GM12878 (cell line): ENCODE measurements at regions not wholly inside any gene's neighbourhood (a gene's known extent, or its start where the extent isn't known, plus 50 kb on each side); places are given as distances from the start of the nearest gene placed in this dataset.

ENCODE experiments used
- ATAC-seq: fragments of 200-7000 bp; cut with Tn5 transposase; 3 replicates; pipeline ENCODE4 v1.9.1; 2020; ENCODE audit warnings: mild to moderate bottlenecking, moderate library complexity
- BruUV-seq: library from RNA; stranded (reverse); fragments of 400-500 nt; replicated peaks from 2 replicates; lab custom pipeline; 2021; lab: Mats Ljungman, UMichigan
- CTCF ChIA-PET: fragments of 300-600 bp; sonication (Branson Sonifier 250); formaldehyde crosslinking; extraction: SDS; loops from one replicate; lab custom pipeline; 2021; ENCODE audit warnings: inconsistent platforms; lab: Yijun Ruan, JAX
- POLR2A ChIA-PET: fragments of 350-600 bp; formaldehyde crosslinking; extraction: SDS; loops from one replicate; lab custom pipeline; 2021; ENCODE audit warnings: inconsistent platforms; lab: Charles Lee
- RAD21 ChIA-PET: fragments of 300-600 bp; sonication (Branson Sonifier 250); formaldehyde crosslinking; loops from one replicate; lab custom pipeline; 2023; ENCODE audit warnings: antibody characterized with exemption; ENCODE audit not compliant: unreplicated experiment; lab: Charles Lee
- SMC1A ChIA-PET: fragments of 300-600 bp; sonication (Branson Sonifier 250); formaldehyde crosslinking; loops from one replicate; lab custom pipeline; 2023; ENCODE audit not compliant: unreplicated experiment, uncharacterized antibody; lab: Charles Lee
- DNase-seq: peaks from one replicate; pipeline ENCODE4 v3.0.0-alpha.2; 2011; ENCODE audit warnings: low read depth, low spot score
- FAIRE-seq: peaks from 3 replicates; lab custom pipeline; 2011; peaks lifted over from hg19 to GRCh38; lab: Jason Lieb, UNC
- H2AFZ ChIP-seq: 2 replicates; pipeline ENCODE4 v1.6.0; 2011; ENCODE audit warnings: low read depth, low read length, control low read depth; ENCODE audit not compliant: control insufficient read depth
- H3K27ac ChIP-seq: 2 replicates; pipeline ENCODE4 v1.5.1; 2011; ENCODE audit warnings: control low read depth; ENCODE audit not compliant: control insufficient read depth, insufficient read depth
- H3K27me3 ChIP-seq, 2 experiments: replicated peaks in 1 of 2; 2 replicates each; pipeline versions ENCODE4 v1.6.0 to v1.6.1; 2011; ENCODE audit warnings: low read length in 1 of 2; ENCODE audit not compliant: control insufficient read depth in 2 of 2, insufficient read depth in 2 of 2
- H3K36me3 ChIP-seq, 2 experiments: 2 replicates each; pipeline ENCODE4 v1.5.1; 2011; ENCODE audit warnings: low read length in 1 of 2; ENCODE audit not compliant: control insufficient read depth in 2 of 2, insufficient read depth in 2 of 2
- H3K4me1 ChIP-seq: 2 replicates; pipeline ENCODE4 v1.6.1; 2011; ENCODE audit warnings: mild to moderate bottlenecking, low read length, moderate library complexity, mixed read lengths; ENCODE audit not compliant: control insufficient read depth, insufficient read depth
- H3K4me2 ChIP-seq: 2 replicates; pipeline ENCODE4 v1.6.0; 2011; ENCODE audit warnings: control low read depth; ENCODE audit not compliant: control insufficient read depth, insufficient read depth
- H3K4me3 ChIP-seq: fragments of 200-600 bp; sonication (generic); 2 replicates; pipeline ENCODE4 v1.5.1; 2016
- H3K79me2 ChIP-seq: 2 replicates; pipeline ENCODE4 v1.6.0; 2011; ENCODE audit warnings: low read length; ENCODE audit not compliant: control insufficient read depth, insufficient read depth
- H3K9ac ChIP-seq: 2 replicates; pipeline ENCODE4 v1.8.0; 2011; ENCODE audit warnings: low read length, control low read depth, mixed read lengths; ENCODE audit not compliant: control insufficient read depth, insufficient read depth
- H3K9me3 ChIP-seq: replicated peaks from 3 replicates; pipeline ENCODE4 v1.5.1; 2011; ENCODE audit warnings: mild to moderate bottlenecking, low read length; ENCODE audit not compliant: control insufficient read depth, insufficient read depth
- H4K20me1 ChIP-seq: 2 replicates; pipeline ENCODE4 v1.6.0; 2011; ENCODE audit not compliant: control insufficient read depth, insufficient read depth
- ATF7 ChIP-seq: fragments of 450-650 bp; IDR thresholded peaks from 2 replicates; pipeline ENCODE4 v1.6.1; 2016; ENCODE audit warnings: low read depth, mild to moderate bottlenecking
- BHLHE40 ChIP-seq, 2 experiments: fragments of 450-650 bp in 1 of 2; IDR thresholded peaks; 2 replicates each; pipeline ENCODE4 v1.6.1; 2011 to 2017; ENCODE audit warnings: low read depth in 2 of 2, borderline replicate concordance in 1 of 2, improper control_type of control experiment in 1 of 2, low read length in 1 of 2, mild to moderate bottlenecking in 1 of 2
- CBX3 ChIP-seq: fragments of 200-600 bp; sonication (generic); IDR thresholded peaks from 2 replicates; pipeline ENCODE4 v1.6.1; 2016; ENCODE audit warnings: low read depth, borderline replicate concordance
- MLLT1 ChIP-seq: fragments of 450-650 bp; IDR thresholded peaks from 2 replicates; pipeline ENCODE4 v1.6.1; 2016; ENCODE audit warnings: mild to moderate bottlenecking
- RBBP5 ChIP-seq: fragments of 200-600 bp; sonication (generic); conservative IDR thresholded peaks from 2 replicates; pipeline ENCODE4 v1.6.1; 2016
- SIN3A ChIP-seq: IDR thresholded peaks from 2 replicates; pipeline ENCODE4 v1.6.1; 2012; ENCODE audit warnings: low read depth, low read length, improper control_type of control experiment
- WGBS: methylation state at CpG from one replicate; pipeline ENCODE4 v1.1.6; 2016; ENCODE audit warnings: low lambda C conversion rate; ENCODE audit not compliant: insufficient replicate concordance, insufficient coverage; ENCODE audit errors: missing lambda C conversion rate; 5-methylcytosine and 5-hydroxymethylcytosine counted together
- in situ Hi-C: fragments of 300-500 bp; cut with MboI; formaldehyde crosslinking; loops from 9 replicates; pipeline ENCODE4 v1.14.3; 2018; ENCODE audit warnings: mixed read lengths
- intact Hi-C: fragments of 100-400 bp; cut with micrococcal nuclease; formaldehyde crosslinking; loops from one replicate; pipeline ENCODE4 v1.14.2; 2022; ENCODE audit not compliant: unreplicated experiment
- TF ChIP-seq, protein P1 (sequence below): fragments of 450-650 bp; IDR thresholded peaks from 2 replicates; pipeline ENCODE4 v1.6.1; 2017; ENCODE audit warnings: borderline replicate concordance
- TF ChIP-seq, protein P2 (sequence below): IDR thresholded peaks from 2 replicates; pipeline ENCODE4 v1.6.1; 2011; ENCODE audit warnings: borderline replicate concordance, low read depth, mild to moderate bottlenecking, moderate library complexity, mixed read lengths, low read length; ENCODE audit not compliant: insufficient read depth; ENCODE audit errors: extremely low read length
- TF ChIP-seq, protein P3 (sequence below): fragments of 450-650 bp; IDR thresholded peaks from 2 replicates; pipeline ENCODE4 v1.6.1; 2018; ENCODE audit warnings: mild to moderate bottlenecking, low read depth, moderate library complexity; ENCODE audit not compliant: partially characterized antibody

DNA sequence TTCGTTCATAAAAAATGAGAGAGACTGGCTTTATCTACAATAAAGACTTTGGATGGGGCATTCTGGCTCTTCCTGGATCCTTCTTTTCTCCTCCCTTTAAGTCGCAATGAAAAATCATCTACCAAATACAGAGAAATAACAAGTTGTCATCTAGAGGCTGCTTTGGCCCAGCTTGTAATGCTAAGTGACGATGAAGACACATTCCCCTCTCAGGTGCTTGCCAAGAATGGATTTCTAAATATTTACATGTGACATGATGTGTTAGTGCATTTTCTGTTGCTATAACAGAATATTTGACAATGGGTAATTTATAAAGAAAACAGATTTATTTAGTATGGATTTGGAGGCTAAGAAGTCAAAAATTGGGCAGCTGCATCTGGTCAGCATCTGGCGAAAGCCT lies 308.6 kb upstream of the NPVF start (continued):
- no peak for TF ChIP-seq MLLT1

GRCh38 chr7:25537662-25538375 lies 309.5 kb upstream of the NPVF start:
- Histone ChIP-seq H3K27me3 (no peaks in the 10 kb centered on the region), H3K9ac (no peak overlapping the region), H3K79me2 (no peaks in the 10 kb centered on the region), H3K27ac (no peak overlapping the region), H3K36me3 (no peaks in the 10 kb centered on the region), H3K4me1 (no peaks in the 10 kb centered on the region), H3K4me2 (no peak overlapping the region), H4K20me1 (no peaks in the 10 kb centered on the region), H3K9me3 (no peaks in the 10 kb centered on the region), H2AFZ (no peak overlapping the region), H3K4me3 (no peak overlapping the region)
- intact Hi-C loops = no loop called here
- CTCF ChIA-PET = interaction anchor here (1.3 to 1.4 kb wide), 2 partner anchors 28 to 29 kb away, joined by 3 to 4 read pairs; no protein-coding TSS in a partner anchor
- no peak for FAIRE-seq
- WGBS = 0% methylated on average over 3 of the region's 3 CpGs
- SMC1A ChIA-PET = no interaction called here
- in situ Hi-C loops = no loop called here
- no peak for TF ChIP-seq RBBP5
- TF ChIP-seq BHLHE40 (IDR thresholded peaks at IDR 0.05; ENCODE audit: borderline replicate concordance in 1 of 2, low read depth in 2 of 2, low read length in 1 of 2) = no peak
- TF ChIP-seq, protein P1, sequence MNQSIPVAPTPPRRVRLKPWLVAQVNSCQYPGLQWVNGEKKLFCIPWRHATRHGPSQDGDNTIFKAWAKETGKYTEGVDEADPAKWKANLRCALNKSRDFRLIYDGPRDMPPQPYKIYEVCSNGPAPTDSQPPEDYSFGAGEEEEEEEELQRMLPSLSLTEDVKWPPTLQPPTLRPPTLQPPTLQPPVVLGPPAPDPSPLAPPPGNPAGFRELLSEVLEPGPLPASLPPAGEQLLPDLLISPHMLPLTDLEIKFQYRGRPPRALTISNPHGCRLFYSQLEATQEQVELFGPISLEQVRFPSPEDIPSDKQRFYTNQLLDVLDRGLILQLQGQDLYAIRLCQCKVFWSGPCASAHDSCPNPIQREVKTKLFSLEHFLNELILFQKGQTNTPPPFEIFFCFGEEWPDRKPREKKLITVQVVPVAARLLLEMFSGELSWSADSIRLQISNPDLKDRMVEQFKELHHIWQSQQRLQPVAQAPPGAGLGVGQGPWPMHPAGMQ = no peak
- TF ChIP-seq, protein P2, sequence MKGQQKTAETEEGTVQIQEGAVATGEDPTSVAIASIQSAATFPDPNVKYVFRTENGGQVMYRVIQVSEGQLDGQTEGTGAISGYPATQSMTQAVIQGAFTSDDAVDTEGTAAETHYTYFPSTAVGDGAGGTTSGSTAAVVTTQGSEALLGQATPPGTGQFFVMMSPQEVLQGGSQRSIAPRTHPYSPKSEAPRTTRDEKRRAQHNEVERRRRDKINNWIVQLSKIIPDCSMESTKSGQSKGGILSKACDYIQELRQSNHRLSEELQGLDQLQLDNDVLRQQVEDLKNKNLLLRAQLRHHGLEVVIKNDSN = no peak
- no peak for TF ChIP-seq SIN3A
- TF ChIP-seq, protein P3, sequence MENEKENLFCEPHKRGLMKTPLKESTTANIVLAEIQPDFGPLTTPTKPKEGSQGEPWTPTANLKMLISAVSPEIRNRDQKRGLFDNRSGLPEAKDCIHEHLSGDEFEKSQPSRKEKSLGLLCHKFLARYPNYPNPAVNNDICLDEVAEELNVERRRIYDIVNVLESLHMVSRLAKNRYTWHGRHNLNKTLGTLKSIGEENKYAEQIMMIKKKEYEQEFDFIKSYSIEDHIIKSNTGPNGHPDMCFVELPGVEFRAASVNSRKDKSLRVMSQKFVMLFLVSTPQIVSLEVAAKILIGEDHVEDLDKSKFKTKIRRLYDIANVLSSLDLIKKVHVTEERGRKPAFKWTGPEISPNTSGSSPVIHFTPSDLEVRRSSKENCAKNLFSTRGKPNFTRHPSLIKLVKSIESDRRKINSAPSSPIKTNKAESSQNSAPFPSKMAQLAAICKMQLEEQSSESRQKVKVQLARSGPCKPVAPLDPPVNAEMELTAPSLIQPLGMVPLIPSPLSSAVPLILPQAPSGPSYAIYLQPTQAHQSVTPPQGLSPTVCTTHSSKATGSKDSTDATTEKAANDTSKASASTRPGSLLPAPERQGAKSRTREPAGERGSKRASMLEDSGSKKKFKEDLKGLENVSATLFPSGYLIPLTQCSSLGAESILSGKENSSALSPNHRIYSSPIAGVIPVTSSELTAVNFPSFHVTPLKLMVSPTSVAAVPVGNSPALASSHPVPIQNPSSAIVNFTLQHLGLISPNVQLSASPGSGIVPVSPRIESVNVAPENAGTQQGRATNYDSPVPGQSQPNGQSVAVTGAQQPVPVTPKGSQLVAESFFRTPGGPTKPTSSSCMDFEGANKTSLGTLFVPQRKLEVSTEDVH = no peak
- no peak for TF ChIP-seq ATF7
- TF ChIP-seq CBX3 = no peak
- POLR2A ChIA-PET = no interaction called here
- RAD21 ChIA-PET = no interaction called here
- DNase-seq = no peak
- BruUV-seq = no TSS peak
- ATAC-seq = no peak
